Naive thymus-derived CD4-positive, alpha-beta T cell (primary cell): ENCODE measurements at regions not wholly inside any gene's neighbourhood (a gene's known extent, or its start where the extent isn't known, plus 50 kb on each side); places are given as distances from the start of the nearest gene placed in this dataset.
A peak's percentile ranks its signal among the peaks of the same experiment; 100 is the strongest.

Source experiments
- ATAC-seq: fragments of 150-1000 bp; cut with Tn5 transposase; 2 replicates; pipeline ENCODE4 v1.10.0; 2021; ENCODE audit warnings: mild to moderate bottlenecking, moderate library complexity
- CTCF ChIA-PET: fragments of 350-600 bp; sonication (Branson Sonifier 250); formaldehyde crosslinking; loops from one replicate; lab custom pipeline; 2021; ENCODE audit warnings: antibody characterized with exemption; lab: Charles Lee
- POLR2A ChIA-PET: fragments of 350-600 bp; sonication (Branson Sonifier 250); formaldehyde crosslinking; loops from one replicate; lab custom pipeline; 2021; ENCODE audit warnings: antibody characterized with exemption, inconsistent platforms; lab: Charles Lee
- DNase-seq, 9 donors: peaks; one replicate each; pipeline versions ENCODE4 v3.0.0 to v3.0.0-alpha.2; 2020 to 2022; ENCODE audit warnings: mixed read lengths in 1 of 9
- H3K27ac ChIP-seq: one replicate; pipeline ENCODE4 v1.7.0; 2013; ENCODE audit warnings: mild to moderate bottlenecking, low read depth, low read length, moderate library complexity
- H3K27me3 ChIP-seq, 2 donors: one replicate each; pipeline ENCODE4 v1.7.0; 2013; ENCODE audit warnings: low read length in 2 of 2, mild to moderate bottlenecking in 2 of 2, moderate library complexity in 2 of 2; ENCODE audit not compliant: control insufficient read depth in 2 of 2, insufficient read depth in 2 of 2
- H3K36me3 ChIP-seq, 3 experiments: 1 replicate in 2 of 3; 2 replicates in 1 of 3; pipeline ENCODE4 v1.7.0; 2013; ENCODE audit warnings: low read length in 3 of 3, mild to moderate bottlenecking in 3 of 3, moderate library complexity in 1 of 3; ENCODE audit not compliant: insufficient read depth in 3 of 3, control insufficient read depth in 2 of 3
- H3K4me1 ChIP-seq, 2 donors: one replicate each; pipeline ENCODE4 v1.7.0; 2013; ENCODE audit warnings: low read length in 2 of 2, mild to moderate bottlenecking in 2 of 2, moderate library complexity in 1 of 2; ENCODE audit not compliant: control insufficient read depth in 2 of 2, insufficient read depth in 2 of 2
- H3K4me3 ChIP-seq: 2 replicates; pipeline ENCODE4 v1.7.0; 2013; ENCODE audit warnings: mild to moderate bottlenecking, low read length
- H3K9me3 ChIP-seq, 3 experiments: 1 replicate in 2 of 3; 2 replicates in 1 of 3; pipeline ENCODE4 v1.7.0; 2013; ENCODE audit warnings: low read length in 3 of 3; ENCODE audit not compliant: control insufficient read depth in 2 of 3
- H3K27ac Mint-ChIP-seq, 9 donors: one replicate each; pipeline ENCODE4 v1.8.0; 2020 to 2022; ENCODE audit warnings: mixed read lengths in 9 of 9, mild to moderate bottlenecking in 8 of 9, moderate library complexity in 5 of 9, inconsistent platforms in 2 of 9
- H3K27me3 Mint-ChIP-seq, 5 donors: one replicate each; pipeline ENCODE4 v1.8.0; 2021 to 2022; ENCODE audit warnings: mixed read lengths in 5 of 5, mild to moderate bottlenecking in 1 of 5
- H3K36me3 Mint-ChIP-seq, 5 donors: one replicate each; pipeline ENCODE4 v1.8.0; 2020 to 2022; ENCODE audit warnings: mixed read lengths in 5 of 5, mild to moderate bottlenecking in 3 of 5, inconsistent platforms in 1 of 5
- H3K4me1 Mint-ChIP-seq, 7 donors: one replicate each; pipeline ENCODE4 v1.8.0; 2020 to 2022; ENCODE audit warnings: mixed read lengths in 7 of 7, mild to moderate bottlenecking in 3 of 7, inconsistent platforms in 1 of 7
- H3K4me3 Mint-ChIP-seq, 10 donors: one replicate each; pipeline ENCODE4 v1.8.0; 2020 to 2022; ENCODE audit warnings: mild to moderate bottlenecking in 10 of 10, mixed read lengths in 10 of 10, moderate library complexity in 6 of 10, inconsistent platforms in 2 of 10
- H3K9me3 Mint-ChIP-seq, 11 donors: one replicate each; pipeline ENCODE4 v1.8.0; 2020 to 2022; ENCODE audit warnings: mixed read lengths in 11 of 11, mild to moderate bottlenecking in 4 of 11, inconsistent platforms in 1 of 11, moderate library complexity in 1 of 11
- intact Hi-C, 2 donors: fragments of 100-400 bp; cut with micrococcal nuclease; formaldehyde crosslinking; loops; one replicate each; pipeline ENCODE4 v1.15.1; 2023

DNA sequence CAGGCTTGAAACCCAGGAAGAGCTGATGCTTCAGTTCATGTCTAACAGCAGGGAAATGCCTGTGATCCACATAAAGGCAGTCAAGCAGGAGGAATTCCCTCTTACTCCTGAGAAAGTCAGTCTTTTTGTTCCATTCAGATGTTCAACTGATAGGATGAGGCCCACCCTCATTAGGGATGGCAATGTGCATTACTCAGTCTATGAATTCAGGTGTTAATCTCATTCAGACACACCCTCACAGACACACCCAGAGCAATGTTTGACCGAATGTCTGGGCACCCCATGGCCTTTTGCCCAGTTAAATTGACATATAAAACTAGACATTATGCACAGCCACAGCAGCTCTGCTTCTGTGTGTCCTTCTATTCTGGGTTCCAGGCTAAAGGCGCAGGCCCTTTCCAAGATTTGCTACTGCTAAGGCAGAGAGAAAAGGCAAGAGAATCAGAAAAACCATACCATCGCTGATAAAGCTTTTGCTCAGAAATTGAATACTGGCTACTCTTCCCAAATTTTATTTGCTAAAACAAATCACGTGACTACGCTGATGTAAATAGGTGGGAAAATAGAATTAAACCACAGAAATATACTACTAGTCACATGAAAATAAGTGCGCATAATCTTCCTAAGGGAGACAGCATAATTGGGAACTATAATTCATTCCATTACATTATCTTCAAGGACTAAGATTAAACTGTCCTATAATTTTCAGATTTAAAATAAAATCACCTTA is 625.0 kb upstream of the MAN1A1 start:
- Histone ChIP-seq H3K27ac (no peak overlapping the region), H3K36me3 (no peaks in the 10 kb centered on the region), H3K27me3 (no peaks in the 10 kb centered on the region), H3K4me3 (no peak overlapping the region), H3K4me1 (no peaks in the 10 kb centered on the region), H3K9me3 (no peaks in the 10 kb centered on the region)
- peaks cover 0 to 4% (median 0%) of the 10 kb centered on the region in 7 donors for H3K4me1 Mint-ChIP-seq
- ATAC-seq (no peak), DNase-seq (no peak)
- H3K27me3 Mint-ChIP-seq: no peaks in the 10 kb centered on the region
- no peaks in the 10 kb centered on the region for H3K36me3 Mint-ChIP-seq
- no peak overlapping the region for H3K4me3 Mint-ChIP-seq
- ChIA-PET CTCF (no interaction called here), POLR2A (no interaction called here)
- no peak overlapping the region for H3K27ac Mint-ChIP-seq
- H3K9me3 Mint-ChIP-seq: peaks cover 0 to 1% (median 0%) of the 10 kb centered on the region in 11 donors
- intact Hi-C loops: loop anchor here (5.0 kb wide), 2 partner anchors 232 to 622 kb away; no protein-coding TSS in a partner anchor

DNA sequence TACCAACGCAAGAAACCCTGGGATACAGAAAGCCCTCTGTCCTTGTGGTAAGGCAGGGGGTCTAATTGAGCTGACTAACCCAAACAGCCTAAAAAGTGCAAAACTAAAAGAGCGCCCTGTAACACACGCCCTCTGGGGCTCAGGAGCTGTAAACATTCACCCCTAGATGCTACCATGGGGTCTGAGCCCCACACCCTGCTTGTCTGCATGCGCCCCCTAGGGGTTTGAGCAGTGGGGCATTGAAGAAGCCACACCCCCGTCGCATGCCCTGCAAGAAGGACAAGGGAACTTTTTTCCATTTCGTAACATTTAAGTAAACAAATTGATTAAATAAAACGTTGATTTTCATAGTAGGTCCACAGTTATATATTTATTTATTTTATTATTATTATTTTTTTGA is 616.9 kb upstream of the MAN1A1 start:
- Histone ChIP-seq H3K27ac (no peak overlapping the region), H3K4me3 (no peak overlapping the region), H3K9me3 (no peaks in the 10 kb centered on the region), H3K4me1 (no peaks in the 10 kb centered on the region), H3K27me3 (no peaks in the 10 kb centered on the region), H3K36me3 (no peaks in the 10 kb centered on the region)
- intact Hi-C loops: no loop called here
- Mint-ChIP-seq H3K36me3 (no peaks in the 10 kb centered on the region), H3K4me3 (no peak overlapping the region), H3K27me3 (peaks cover 0 to 5% (median 0%) of the 10 kb centered on the region in 5 donors), H3K4me1 (no peaks in the 10 kb centered on the region), H3K9me3 (peaks cover 0 to 1% (median 0%) of the 10 kb centered on the region in 11 donors), H3K27ac (no peak overlapping the region)
- POLR2A ChIA-PET: no interaction called here
- ATAC-seq (no peak), DNase-seq (peak in 1 of 9 donors; percentile 1)
- CTCF ChIA-PET: no interaction called here

DNA sequence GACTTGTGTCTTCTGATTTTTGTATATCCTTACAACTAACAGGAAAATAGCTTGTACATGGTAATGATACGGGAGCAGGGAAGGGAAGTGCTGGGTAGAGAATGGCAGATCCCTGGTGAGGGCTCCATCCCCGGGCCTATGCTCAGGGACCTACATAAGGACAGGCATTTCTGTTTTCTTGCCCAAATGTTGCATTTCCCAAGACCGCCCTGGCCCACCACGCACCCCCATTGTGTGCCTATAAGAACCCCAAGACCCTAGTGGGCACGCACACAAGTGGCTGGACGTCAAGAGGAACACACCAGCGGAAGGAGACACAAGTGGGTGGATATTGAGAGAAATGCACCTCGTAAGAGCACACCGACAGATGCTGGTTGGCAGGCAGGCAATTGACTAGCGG is 616.3 kb upstream of the MAN1A1 start:
- Mint-ChIP-seq H3K27ac (no peak overlapping the region), H3K4me1 (no peaks in the 10 kb centered on the region), H3K9me3 (peaks cover 0 to 1% (median 0%) of the 10 kb centered on the region in 11 donors), H3K4me3 (no peak overlapping the region), H3K27me3 (peaks cover 0 to 5% (median 0%) of the 10 kb centered on the region in 5 donors), H3K36me3 (no peaks in the 10 kb centered on the region)
- DNase-seq: no peak
- H3K27ac ChIP-seq: no peak overlapping the region
- POLR2A ChIA-PET: no interaction called here
- no peaks in the 10 kb centered on the region for H3K27me3 ChIP-seq
- H3K9me3 ChIP-seq: no peaks in the 10 kb centered on the region
- intact Hi-C loops: no loop called here
- no peaks in the 10 kb centered on the region for H3K4me1 ChIP-seq
- CTCF ChIA-PET: no interaction called here
- ATAC-seq: no peak
- no peaks in the 10 kb centered on the region for H3K36me3 ChIP-seq
- H3K4me3 ChIP-seq: no peak overlapping the region

DNA sequence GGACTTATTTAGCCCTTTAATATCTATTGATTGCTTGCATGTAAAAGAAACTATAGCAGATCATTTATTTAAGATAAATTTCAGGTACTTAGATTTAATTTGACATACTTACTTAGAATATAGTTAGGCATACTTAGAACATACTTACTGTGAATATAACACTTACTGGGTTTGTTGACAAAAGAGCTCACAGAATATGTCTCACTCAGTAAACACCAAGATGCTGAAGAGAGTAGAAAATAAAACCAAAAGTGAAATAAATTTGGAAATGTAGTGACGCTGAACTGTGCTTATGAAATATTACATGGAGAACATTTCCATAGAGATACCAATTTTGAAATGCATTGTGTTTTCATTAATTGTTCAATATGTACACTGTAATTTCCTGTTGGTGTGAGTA is 615.4 kb upstream of the MAN1A1 start:
- H3K9me3 ChIP-seq: no peaks in the 10 kb centered on the region
- peaks cover 0 to 5% (median 0%) of the 10 kb centered on the region in 5 donors for H3K27me3 Mint-ChIP-seq
- no peak overlapping the region for H3K27ac Mint-ChIP-seq
- H3K36me3 ChIP-seq: no peaks in the 10 kb centered on the region
- ChIA-PET CTCF (no interaction called here), POLR2A (no interaction called here)
- H3K9me3 Mint-ChIP-seq: peaks cover 0 to 1% (median 0%) of the 10 kb centered on the region in 11 donors
- H3K4me3 Mint-ChIP-seq: no peak overlapping the region
- no peaks in the 10 kb centered on the region for H3K4me1 Mint-ChIP-seq
- no peaks in the 10 kb centered on the region for H3K4me1 ChIP-seq
- no peak for DNase-seq
- intact Hi-C loops: no loop called here
- H3K27me3 ChIP-seq: no peaks in the 10 kb centered on the region
- H3K36me3 Mint-ChIP-seq: no peaks in the 10 kb centered on the region
- no peak overlapping the region for H3K27ac ChIP-seq
- no peak overlapping the region for H3K4me3 ChIP-seq
- no peak for ATAC-seq

DNA sequence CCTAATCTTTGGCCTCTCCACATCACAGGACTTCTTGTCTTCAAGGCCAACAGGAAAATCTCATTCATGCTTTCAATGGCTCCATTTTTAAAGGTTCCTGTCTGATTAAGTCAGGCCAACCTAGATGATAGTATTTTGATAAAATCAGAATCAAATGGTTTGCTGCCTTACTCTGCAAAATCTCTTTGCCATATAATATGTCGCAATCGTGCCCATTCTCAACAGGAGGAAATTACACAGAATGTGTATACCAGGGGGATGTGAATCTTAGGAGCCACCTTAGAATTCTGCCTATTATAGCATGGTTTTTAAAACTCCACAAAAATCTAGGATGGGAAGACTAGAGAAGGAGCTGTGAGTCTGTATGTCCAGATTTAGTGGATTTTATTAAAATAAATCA is 612.9 kb upstream of the MAN1A1 start:
- no peak for ATAC-seq
- ChIA-PET CTCF (no interaction called here), POLR2A (no interaction called here)
- intact Hi-C loops: no loop called here
- Mint-ChIP-seq H3K4me3 (no peak overlapping the region), H3K4me1 (no peaks in the 10 kb centered on the region), H3K36me3 (no peaks in the 10 kb centered on the region), H3K9me3 (peaks cover 0 to 1% (median 0%) of the 10 kb centered on the region in 11 donors), H3K27ac (no peak overlapping the region), H3K27me3 (peaks cover 0 to 3% (median 0%) of the 10 kb centered on the region in 5 donors)
- H3K36me3 ChIP-seq: no peaks in the 10 kb centered on the region
- H3K27me3 ChIP-seq: no peaks in the 10 kb centered on the region
- no peak overlapping the region for H3K4me3 ChIP-seq
- no peak overlapping the region for H3K27ac ChIP-seq
- H3K4me1 ChIP-seq: no peaks in the 10 kb centered on the region
- no peaks in the 10 kb centered on the region for H3K9me3 ChIP-seq
- DNase-seq: no peak

DNA sequence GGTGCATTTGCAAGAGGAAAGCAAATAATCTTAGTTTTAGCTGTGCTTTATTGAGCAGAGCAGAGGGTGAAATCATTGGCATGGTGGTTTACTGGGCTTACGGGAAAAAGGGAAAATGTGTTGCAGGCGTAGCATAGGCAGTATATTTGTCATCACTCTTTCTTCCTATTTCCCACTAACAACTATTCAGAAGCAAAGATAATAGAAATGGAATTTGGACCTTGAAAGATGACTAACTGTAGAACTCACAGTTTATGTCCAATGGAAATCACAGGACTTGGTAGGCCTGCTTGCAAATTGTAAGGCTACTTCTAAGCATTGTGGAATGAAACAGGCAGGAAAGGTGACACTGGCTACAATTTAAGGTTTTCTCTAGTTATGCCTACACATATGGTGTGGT is 611.9 kb upstream of the MAN1A1 start:
- no peak overlapping the region for H3K4me3 ChIP-seq
- H3K27ac Mint-ChIP-seq: no peak overlapping the region
- H3K27me3 ChIP-seq: no peaks in the 10 kb centered on the region
- DNase-seq (no peak), ATAC-seq (no peak)
- no peaks in the 10 kb centered on the region for H3K4me1 ChIP-seq
- peaks cover 0 to 1% (median 0%) of the 10 kb centered on the region in 11 donors for H3K9me3 Mint-ChIP-seq
- H3K9me3 ChIP-seq: no peaks in the 10 kb centered on the region
- POLR2A ChIA-PET: no interaction called here
- peaks cover 0 to 3% (median 0%) of the 10 kb centered on the region in 5 donors for H3K27me3 Mint-ChIP-seq
- no peaks in the 10 kb centered on the region for H3K36me3 Mint-ChIP-seq
- H3K27ac ChIP-seq: no peak overlapping the region
- no peak overlapping the region for H3K4me3 Mint-ChIP-seq
- intact Hi-C loops: no loop called here
- no peaks in the 10 kb centered on the region for H3K36me3 ChIP-seq
- H3K4me1 Mint-ChIP-seq: no peaks in the 10 kb centered on the region
- CTCF ChIA-PET: no interaction called here

DNA sequence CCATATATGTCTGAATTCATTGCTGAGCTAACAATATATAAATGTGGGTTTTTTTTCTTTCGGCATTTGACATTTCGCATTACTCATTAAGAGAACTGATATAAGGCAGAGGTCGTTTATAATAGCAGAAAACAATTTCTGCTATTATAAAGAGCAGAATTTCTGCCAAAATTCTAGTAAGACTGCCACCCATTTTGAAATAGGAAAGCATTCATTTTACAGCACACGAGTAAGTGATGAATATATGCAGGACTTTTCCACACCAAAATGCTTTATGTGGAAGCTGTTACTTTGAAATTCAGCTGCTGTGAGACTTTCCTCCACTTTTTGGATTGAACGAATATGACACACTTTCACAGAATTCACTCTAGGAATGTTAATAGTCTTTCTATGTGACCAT is 610.9 kb upstream of the MAN1A1 start:
- H3K27me3 ChIP-seq: no peaks in the 10 kb centered on the region
- intact Hi-C loops: no loop called here
- no peaks in the 10 kb centered on the region for H3K4me1 ChIP-seq
- CTCF ChIA-PET: no interaction called here
- POLR2A ChIA-PET: no interaction called here
- H3K4me1 Mint-ChIP-seq: no peaks in the 10 kb centered on the region
- H3K9me3 Mint-ChIP-seq: no peaks in the 10 kb centered on the region
- no peak overlapping the region for H3K4me3 Mint-ChIP-seq
- H3K27ac Mint-ChIP-seq: no peak overlapping the region
- H3K9me3 ChIP-seq: no peaks in the 10 kb centered on the region
- no peaks in the 10 kb centered on the region for H3K36me3 Mint-ChIP-seq
- DNase-seq (no peak), ATAC-seq (no peak)
- no peaks in the 10 kb centered on the region for H3K36me3 ChIP-seq
- no peak overlapping the region for H3K27ac ChIP-seq
- no peak overlapping the region for H3K4me3 ChIP-seq
- H3K27me3 Mint-ChIP-seq: peaks cover 0 to 3% (median 0%) of the 10 kb centered on the region in 5 donors
